ENCODE measurements at regions not wholly inside any gene's neighbourhood (a gene's known extent, or its start where the extent isn't known, plus 50 kb on each side); places are given as distances from the start of the nearest gene placed in this dataset.
"Not testable (repeated sequence)": the region's sequence is repeated elsewhere in the genome, so short reads cannot be mapped to it uniquely, and the experiment has no call there.

GRCh38 chr9:94020836-94021235 is 63.4 kb upstream of the PTPDC1 start:
- intact Hi-C loops (cut with micrococcal nuclease; ENCODE audit: unreplicated experiment); H2AFZ ChIP-seq (ENCODE audit: low read length); BruUV-seq (replicated peaks); CTCF ChIA-PET (ENCODE audit: unreplicated experiment); H4K20me1 ChIP-seq (ENCODE audit: insufficient read depth, low read length); DNase-seq (ENCODE audit: low spot score); H3K4me3 ChIP-seq (ENCODE audit: low read depth, low read length, poor library complexity, severe bottlenecking); H3K36me3 ChIP-seq (ENCODE audit: insufficient read depth, low read length); H3K4me1 ChIP-seq (ENCODE audit: insufficient read depth, low read length, poor library complexity, severe bottlenecking); H3K9me3 ChIP-seq (ENCODE audit: low read length); H3K79me2 ChIP-seq (ENCODE audit: insufficient read depth, low read depth, low read length); H3K27ac ChIP-seq (ENCODE audit: low read depth, low read length, poor library complexity, severe bottlenecking); POLR2A ChIA-PET; H3K4me2 ChIP-seq (ENCODE audit: low read length); H3K9me2 ChIP-seq (ENCODE audit: insufficient read depth, low read length): not testable (repeated sequence)

DNA sequence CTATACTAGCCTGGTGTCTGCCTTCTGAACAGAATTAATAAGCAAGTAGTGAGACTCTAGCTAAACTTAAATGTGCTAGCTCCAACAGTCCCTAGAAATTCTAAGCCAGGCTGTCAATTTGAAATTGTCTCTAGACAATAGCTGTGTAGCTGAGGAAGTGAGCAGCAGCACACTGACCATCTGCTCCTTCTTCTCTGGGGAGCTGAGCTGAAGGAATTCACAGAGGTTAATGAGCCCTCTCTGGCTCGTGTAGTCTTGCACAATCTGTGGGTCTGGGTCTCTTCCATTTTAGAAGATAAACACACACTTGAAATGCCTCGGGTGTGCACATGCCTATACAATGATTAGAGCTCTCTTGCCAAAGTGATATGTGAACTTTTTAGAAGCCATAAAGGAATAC is 63.5 kb upstream of the BARX1 start:
- TF ChIP-seq, protein P1, sequence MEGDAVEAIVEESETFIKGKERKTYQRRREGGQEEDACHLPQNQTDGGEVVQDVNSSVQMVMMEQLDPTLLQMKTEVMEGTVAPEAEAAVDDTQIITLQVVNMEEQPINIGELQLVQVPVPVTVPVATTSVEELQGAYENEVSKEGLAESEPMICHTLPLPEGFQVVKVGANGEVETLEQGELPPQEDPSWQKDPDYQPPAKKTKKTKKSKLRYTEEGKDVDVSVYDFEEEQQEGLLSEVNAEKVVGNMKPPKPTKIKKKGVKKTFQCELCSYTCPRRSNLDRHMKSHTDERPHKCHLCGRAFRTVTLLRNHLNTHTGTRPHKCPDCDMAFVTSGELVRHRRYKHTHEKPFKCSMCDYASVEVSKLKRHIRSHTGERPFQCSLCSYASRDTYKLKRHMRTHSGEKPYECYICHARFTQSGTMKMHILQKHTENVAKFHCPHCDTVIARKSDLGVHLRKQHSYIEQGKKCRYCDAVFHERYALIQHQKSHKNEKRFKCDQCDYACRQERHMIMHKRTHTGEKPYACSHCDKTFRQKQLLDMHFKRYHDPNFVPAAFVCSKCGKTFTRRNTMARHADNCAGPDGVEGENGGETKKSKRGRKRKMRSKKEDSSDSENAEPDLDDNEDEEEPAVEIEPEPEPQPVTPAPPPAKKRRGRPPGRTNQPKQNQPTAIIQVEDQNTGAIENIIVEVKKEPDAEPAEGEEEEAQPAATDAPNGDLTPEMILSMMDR (conservative IDR thresholded peaks at IDR 0.05; ENCODE audit: low read length) = no peak
- no peak for TF ChIP-seq EZH2phosphoT487 (IDR thresholded peaks at IDR 0.05; ENCODE audit: borderline replicate concordance, low read depth, low read length)
- BruUV-seq (replicated peaks) = no TSS peak
- DNase-seq (ENCODE audit: low spot score) = no peak
- Histone ChIP-seq H4K20me1 (ENCODE audit: insufficient read depth, low read length) (no peaks in the 10 kb centered on the region), H3K4me1 (ENCODE audit: insufficient read depth, low read length, poor library complexity, severe bottlenecking) (no peaks in the 10 kb centered on the region), H3K4me2 (ENCODE audit: low read length) (no peak overlapping the region), H2AFZ (ENCODE audit: low read length) (no peak overlapping the region), H3K9me3 (ENCODE audit: low read length) (no peaks in the 10 kb centered on the region), H3K9me2 (ENCODE audit: insufficient read depth, low read length) (no peaks in the 10 kb centered on the region), H3K4me3 (ENCODE audit: low read depth, low read length, poor library complexity, severe bottlenecking) (no peak overlapping the region), H3K36me3 (ENCODE audit: insufficient read depth, low read length) (no peaks in the 10 kb centered on the region), H3K79me2 (ENCODE audit: insufficient read depth, low read depth, low read length) (no peaks in the 10 kb centered on the region), H3K27ac (ENCODE audit: low read depth, low read length, poor library complexity, severe bottlenecking) (no peak overlapping the region)
- CTCF ChIA-PET (ENCODE audit: unreplicated experiment) = interaction anchor here (0.5 kb wide), 1 partner anchor 150 kb away, joined by 3 read pairs; no protein-coding TSS in a partner anchor
- POLR2A ChIA-PET = no interaction called here
- intact Hi-C loops (cut with micrococcal nuclease; ENCODE audit: unreplicated experiment) = no loop called here

GRCh38 chr9:94017939-94018531 is 62.9 kb upstream of the BARX1 start:
- TF ChIP-seq, protein P1 (conservative IDR thresholded peaks at IDR 0.05; ENCODE audit: low read length) = no peak
- CTCF ChIA-PET (ENCODE audit: unreplicated experiment) = no interaction called here
- no peaks in the 10 kb centered on the region for H3K79me2 ChIP-seq (ENCODE audit: insufficient read depth, low read depth, low read length)

More at GRCh38 chr9:94017939-94018531, 62.9 kb upstream of the BARX1 start:
- H3K36me3 ChIP-seq (ENCODE audit: insufficient read depth, low read length) = no peaks in the 10 kb centered on the region
- no peaks in the 10 kb centered on the region for H3K9me3 ChIP-seq (ENCODE audit: low read length)
- H3K4me3 ChIP-seq (ENCODE audit: low read depth, low read length, poor library complexity, severe bottlenecking) = no peak overlapping the region
- no peak overlapping the region for H2AFZ ChIP-seq (ENCODE audit: low read length)
- intact Hi-C loops (cut with micrococcal nuclease; ENCODE audit: unreplicated experiment) = no loop called here
- H3K27ac ChIP-seq (ENCODE audit: low read depth, low read length, poor library complexity, severe bottlenecking) = no peak overlapping the region
- no peaks in the 10 kb centered on the region for H3K4me1 ChIP-seq (ENCODE audit: insufficient read depth, low read length, poor library complexity, severe bottlenecking)
- no peaks in the 10 kb centered on the region for H3K9me2 ChIP-seq (ENCODE audit: insufficient read depth, low read length)
- no TSS peak for BruUV-seq (replicated peaks)
- no peaks in the 10 kb centered on the region for H4K20me1 ChIP-seq (ENCODE audit: insufficient read depth, low read length)
- POLR2A ChIA-PET = no interaction called here
- no peak for DNase-seq (ENCODE audit: low spot score)
- H3K4me2 ChIP-seq (ENCODE audit: low read length) = no peak overlapping the region

Data from OCI-LY7 (cell line).